NCI-H146 treated with DMSO at 0.1 percent for 48 hours (cell line): ENCODE measurements at regions not wholly inside any gene's neighbourhood (a gene's known extent, or its start where the extent isn't known, plus 50 kb on each side); places are given as distances from the start of the nearest gene placed in this dataset.

Experiments
- DNase-seq: peaks from one replicate; lab custom pipeline; 2025; ENCODE audit not compliant: unreplicated experiment; lab: John Stamatoyannopoulos, UW

- no peak for DNase-seq
Observed at GRCh38 chr10:2284071-2284470, 546.7 kb upstream of the ADARB2 start.

GRCh38 chr10:2282202-2282601 is 544.9 kb upstream of the ADARB2 start:
- no peak for DNase-seq

GRCh38 chr10:2280713-2281300 is 543.5 kb upstream of the ADARB2 start:
- DNase-seq: no peak

- no peak for DNase-seq
Observed at GRCh38 chr10:2279711-2280110, 542.4 kb upstream of the ADARB2 start.

GRCh38 chr10:2278363-2278762 is 541.0 kb upstream of the ADARB2 start:
- DNase-seq: no peak

- no peak for DNase-seq
Observed at GRCh38 chr10:2263561-2263960, 526.2 kb upstream of the ADARB2 start.

- no peak for DNase-seq
Observed at GRCh38 chr10:2262878-2263277, 525.6 kb upstream of the ADARB2 start.

- DNase-seq: no peak
Observed at GRCh38 chr10:2262333-2262732, 525.0 kb upstream of the ADARB2 start.

- DNase-seq: no peak
Observed at GRCh38 chr10:2256241-2256640, 518.9 kb upstream of the ADARB2 start.

- no peak for DNase-seq
Observed at GRCh38 chr10:2252096-2252495, 514.8 kb upstream of the ADARB2 start.

GRCh38 chr10:2251631-2252030 is 514.3 kb upstream of the ADARB2 start:
- DNase-seq: no peak

GRCh38 chr10:2246747-2247146 is 509.4 kb upstream of the ADARB2 start:
- no peak for DNase-seq

GRCh38 chr10:2245580-2245979 is 508.3 kb upstream of the ADARB2 start:
- no peak for DNase-seq

- no peak for DNase-seq
Observed at GRCh38 chr10:2244471-2244870, 507.1 kb upstream of the ADARB2 start.

- DNase-seq: no peak
Observed at GRCh38 chr10:2236876-2237275, 499.6 kb upstream of the ADARB2 start.

GRCh38 chr10:2232479-2232878 is 495.2 kb upstream of the ADARB2 start:
- no peak for DNase-seq

GRCh38 chr10:2230478-2230877 is 493.2 kb upstream of the ADARB2 start:
- no peak for DNase-seq

GRCh38 chr10:2228320-2228901 is 491.1 kb upstream of the ADARB2 start:
- DNase-seq: no peak

- DNase-seq: no peak
Observed at GRCh38 chr10:2225609-2226008, 488.3 kb upstream of the ADARB2 start.

- DNase-seq: no peak
Observed at GRCh38 chr10:2223548-2224320, 486.4 kb upstream of the ADARB2 start.

- no peak for DNase-seq
Observed at GRCh38 chr10:2222631-2223030, 485.3 kb upstream of the ADARB2 start.

GRCh38 chr10:2214805-2215204 is 477.5 kb upstream of the ADARB2 start:
- DNase-seq: no peak
